PC-9 (cell line): ENCODE measurements at regions not wholly inside any gene's neighbourhood (a gene's known extent, or its start where the extent isn't known, plus 50 kb on each side); places are given as distances from the start of the nearest gene placed in this dataset.

Experiments
- CTCF ChIP-seq: fragments of 200-600 bp; sonication (generic); conservative IDR thresholded peaks from 2 replicates; pipeline ENCODE4 v1.6.1; 2017; ENCODE audit warnings: mixed run types, antibody characterized with exemption, mild to moderate bottlenecking, moderate library complexity
- EZH2 ChIP-seq: fragments of 200-600 bp; sonication (generic); IDR thresholded peaks from 2 replicates; pipeline ENCODE4 v1.8.0; 2017; ENCODE audit warnings: antibody characterized with exemption, low read depth

GRCh38 chr15:88989578-88989977 lies 76.4 kb upstream of the MFGE8 start:
- no peak for TF ChIP-seq EZH2
- TF ChIP-seq CTCF, result no peak
